HG02588 (cell line): ENCODE measurements at regions not wholly inside any gene's neighbourhood (a gene's known extent, or its start where the extent isn't known, plus 50 kb on each side); places are given as distances from the start of the nearest gene placed in this dataset.

Experiments
- ATAC-seq: cut with Tn5 transposase; IDR thresholded peaks from one replicate; pipeline ENCODE4 v1.9.1; 2021; ENCODE audit warnings: mild to moderate bottlenecking, moderate library complexity; ENCODE audit not compliant: unreplicated experiment

- no peak for ATAC-seq
Measured at GRCh38 chr2:217658806-217659205, 344.0 kb downstream of the TNS1 start.

DNA sequence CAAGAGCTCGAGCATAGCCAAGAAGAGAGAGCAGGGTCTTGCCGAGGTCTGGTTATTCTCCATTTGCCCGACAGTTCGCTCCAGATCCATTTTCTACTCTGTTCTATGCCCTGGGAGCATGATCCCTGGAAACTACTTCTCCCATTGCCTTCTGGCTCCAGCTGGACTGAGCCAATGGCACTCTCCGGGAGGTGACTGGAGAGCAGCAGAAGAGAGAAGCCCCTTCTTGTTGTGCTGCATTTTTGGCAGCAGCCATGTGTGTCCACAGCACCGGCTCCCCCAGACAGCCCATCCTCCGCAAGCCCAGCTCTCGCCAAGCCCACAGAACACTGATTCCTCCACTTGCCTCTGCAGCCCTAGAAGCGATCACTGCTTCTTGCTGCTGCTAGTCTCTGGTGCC is 345.5 kb downstream of the TNS1 start:
- ATAC-seq, result no peak

DNA sequence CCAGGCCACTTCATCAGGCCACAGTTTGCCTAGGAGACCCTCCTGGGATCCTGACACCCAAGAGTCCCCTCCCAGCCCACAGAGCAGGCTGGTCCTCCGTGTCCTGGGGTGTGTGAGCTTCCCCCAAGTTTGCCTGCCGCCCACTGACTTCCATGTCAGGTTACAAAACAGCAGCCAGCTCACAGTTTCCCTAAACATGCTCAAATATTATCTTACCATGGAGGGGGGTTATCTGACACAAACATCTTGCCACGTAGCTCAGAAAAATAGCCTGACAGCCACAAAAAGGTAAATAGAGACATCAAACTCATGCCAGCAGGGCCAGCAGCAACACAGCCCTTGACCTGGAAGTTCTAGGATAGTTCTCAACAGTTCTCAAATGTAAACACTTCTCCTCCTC is 346.5 kb downstream of the TNS1 start:
- no peak for ATAC-seq

DNA sequence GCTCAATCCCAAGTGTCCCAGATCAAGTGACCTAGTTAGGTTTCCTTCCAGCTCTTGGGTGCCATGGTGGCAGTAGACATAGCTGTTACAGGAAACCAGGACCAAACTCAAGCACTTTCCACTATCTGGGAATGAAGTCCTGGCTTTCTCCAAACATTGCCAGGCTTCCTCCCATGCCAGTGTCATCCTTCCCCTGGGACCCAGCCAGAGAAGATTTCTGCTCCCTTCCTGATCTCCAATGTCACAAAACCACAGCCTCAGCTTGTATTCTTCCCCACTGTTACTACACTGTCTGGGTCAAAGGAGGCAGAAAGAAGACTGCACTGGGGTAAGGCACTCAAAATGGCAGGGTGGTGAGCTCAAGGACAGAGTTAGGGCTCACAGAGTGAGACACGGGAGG is 347.1 kb downstream of the TNS1 start:
- no peak for ATAC-seq

GRCh38 chr2:217654168-217654567 is 348.6 kb downstream of the TNS1 start:
- no peak for ATAC-seq

DNA sequence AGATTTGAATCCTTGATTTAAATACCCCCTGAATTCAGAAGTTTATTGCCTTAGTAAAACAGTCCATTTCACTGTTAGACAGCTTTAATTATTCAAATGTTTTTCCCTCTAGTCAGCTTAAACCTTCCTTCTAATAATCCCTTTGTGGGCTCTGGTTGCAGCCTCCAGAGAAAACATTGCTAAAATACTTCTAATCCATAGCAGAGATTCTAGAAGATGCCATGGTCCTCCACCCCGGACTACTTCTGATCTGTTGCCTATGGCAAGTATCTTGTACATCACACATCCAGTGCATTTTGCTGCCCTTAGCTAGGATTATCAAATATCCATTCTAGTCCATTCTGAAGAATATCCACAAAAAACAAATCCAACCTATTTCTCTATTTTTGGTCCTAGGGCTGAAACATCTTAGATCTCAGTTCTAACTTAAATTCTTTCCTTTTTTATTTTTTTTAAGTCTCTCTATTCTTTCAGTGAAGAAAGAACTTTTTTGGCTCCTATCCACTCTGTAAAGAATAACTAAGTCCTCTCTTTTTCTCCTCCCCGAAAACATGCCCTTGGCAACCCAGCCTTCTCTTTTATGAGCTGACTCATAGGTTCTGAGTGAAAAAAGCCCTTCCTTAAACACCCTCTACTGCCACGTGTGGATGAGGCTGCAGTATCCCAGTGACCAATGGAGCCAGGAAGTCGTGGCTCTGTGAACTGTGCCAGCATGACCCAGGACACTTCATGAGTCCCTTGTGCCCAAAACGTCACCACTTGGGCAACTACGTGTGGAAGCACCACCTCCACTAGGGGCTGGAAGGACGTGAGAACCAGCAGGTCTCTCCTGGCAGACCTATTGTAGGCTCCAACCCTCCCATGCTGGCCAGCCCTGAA is 349.8 kb downstream of the TNS1 start:
- no peak for ATAC-seq

- ATAC-seq, result no peak
Measured at GRCh38 chr2:217650716-217651360, 352.0 kb downstream of the TNS1 start.

DNA sequence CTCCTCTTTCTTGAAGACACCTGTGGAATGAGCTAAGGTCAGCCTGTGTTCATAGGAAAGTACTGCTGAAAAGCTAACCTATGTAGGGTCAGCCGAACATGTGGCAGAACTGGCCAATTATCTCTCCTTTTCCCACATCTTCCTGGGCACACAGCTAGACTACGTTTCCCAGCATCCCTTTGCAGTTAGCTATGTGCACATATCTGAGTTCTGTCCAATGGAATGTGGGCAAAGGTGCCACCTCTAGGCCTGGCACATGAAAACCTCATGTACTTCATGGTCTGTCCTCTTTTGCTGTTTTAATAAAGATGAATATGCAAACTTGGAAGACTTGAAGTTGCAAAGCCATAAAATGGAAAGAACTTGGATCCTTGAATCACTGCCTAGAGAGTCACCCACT is 352.6 kb downstream of the TNS1 start:
- ATAC-seq, result no peak

DNA sequence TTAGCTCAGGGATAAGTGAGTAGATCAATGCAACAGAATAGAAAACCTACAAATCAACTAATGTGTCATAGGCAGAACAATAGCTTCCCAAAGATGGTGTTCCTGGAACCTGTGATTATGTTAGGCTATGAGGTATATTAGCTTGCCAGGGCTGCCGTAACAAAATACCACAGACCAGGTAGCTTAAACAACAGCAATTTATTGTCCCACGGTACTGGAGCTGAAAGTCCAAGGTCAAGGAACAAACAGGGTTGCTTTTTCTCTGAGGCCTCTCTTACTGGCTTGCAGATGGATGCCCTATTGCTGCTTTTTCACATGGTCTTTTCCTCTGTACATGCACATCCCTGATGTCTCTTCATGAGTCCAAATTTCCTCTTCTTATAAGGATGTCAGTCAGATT is 354.9 kb downstream of the TNS1 start:
- ATAC-seq, result no peak

- ATAC-seq, result no peak
Measured at GRCh38 chr2:217647226-217647625, 355.6 kb downstream of the TNS1 start.

GRCh38 chr2:217645896-217646295 is 356.9 kb downstream of the TNS1 start:
- no peak for ATAC-seq

- ATAC-seq, result no peak
Measured at GRCh38 chr2:217643789-217644301, 358.9 kb downstream of the TNS1 start.

DNA sequence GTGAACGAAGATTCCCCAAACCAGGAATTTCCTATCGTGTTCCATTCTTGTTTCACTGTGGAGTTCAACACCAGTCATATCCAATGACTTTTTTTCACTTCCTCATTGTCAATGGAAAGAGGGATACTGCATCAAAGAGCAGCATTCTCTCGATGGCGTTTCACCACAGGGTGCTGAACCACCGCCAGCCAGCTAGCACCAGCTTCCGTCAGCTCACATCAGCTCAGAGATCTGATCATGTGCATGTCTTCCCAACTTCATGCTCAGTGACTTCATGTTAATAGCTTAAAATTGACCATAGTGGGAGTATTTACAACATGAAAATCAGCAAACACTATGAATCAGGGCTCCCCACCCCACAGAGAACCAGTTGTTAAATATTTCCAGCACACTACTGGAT is 359.9 kb downstream of the TNS1 start:
- no peak for ATAC-seq

GRCh38 chr2:217641960-217642359 is 360.8 kb downstream of the TNS1 start:
- no peak for ATAC-seq

- ATAC-seq, result no peak
Measured at GRCh38 chr2:217639481-217639880, 363.3 kb downstream of the TNS1 start.

GRCh38 chr2:217638533-217638932 is 364.3 kb downstream of the TNS1 start:
- ATAC-seq, result no peak

DNA sequence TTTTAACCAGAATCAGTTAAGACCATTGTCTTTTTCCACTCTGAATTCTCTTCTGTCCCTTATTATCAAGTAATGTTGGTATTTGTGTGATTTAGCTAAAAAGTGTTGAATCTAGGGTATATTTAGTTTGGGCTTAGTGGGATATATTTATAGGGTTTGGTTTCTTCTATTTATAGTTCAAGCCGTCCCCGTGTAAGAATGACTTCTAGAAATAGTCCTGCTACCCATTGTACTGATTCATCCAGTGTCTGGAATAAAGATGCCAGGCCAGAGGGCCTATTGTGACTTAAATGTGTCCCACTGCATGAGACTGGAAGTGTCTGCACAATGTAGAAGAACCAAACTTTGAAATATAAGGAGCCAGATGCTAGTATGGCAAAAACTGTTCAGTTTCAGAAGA is 364.8 kb downstream of the TNS1 start:
- ATAC-seq, result no peak

GRCh38 chr2:217636991-217637561 is 365.7 kb downstream of the TNS1 start:
- no peak for ATAC-seq

DNA sequence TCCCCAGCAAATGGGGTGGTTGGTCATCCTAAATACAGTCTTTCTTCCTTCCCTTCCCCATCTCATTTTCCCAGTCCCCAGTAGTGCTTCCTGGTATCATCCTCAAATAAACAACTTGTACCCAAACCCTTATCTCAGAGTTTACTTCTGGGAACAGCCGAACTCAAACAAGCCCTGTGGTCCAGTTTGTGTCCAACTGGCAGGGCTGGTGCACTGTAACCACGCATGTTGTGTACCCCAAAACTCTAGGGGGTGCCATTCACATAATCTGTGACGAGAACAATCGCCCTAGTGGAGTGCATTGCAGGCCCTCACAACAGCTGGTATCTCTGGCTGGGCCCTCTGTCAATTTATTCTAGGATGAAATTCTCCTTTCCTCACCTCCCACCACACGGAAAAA is 366.2 kb downstream of the TNS1 start:
- ATAC-seq, result no peak

DNA sequence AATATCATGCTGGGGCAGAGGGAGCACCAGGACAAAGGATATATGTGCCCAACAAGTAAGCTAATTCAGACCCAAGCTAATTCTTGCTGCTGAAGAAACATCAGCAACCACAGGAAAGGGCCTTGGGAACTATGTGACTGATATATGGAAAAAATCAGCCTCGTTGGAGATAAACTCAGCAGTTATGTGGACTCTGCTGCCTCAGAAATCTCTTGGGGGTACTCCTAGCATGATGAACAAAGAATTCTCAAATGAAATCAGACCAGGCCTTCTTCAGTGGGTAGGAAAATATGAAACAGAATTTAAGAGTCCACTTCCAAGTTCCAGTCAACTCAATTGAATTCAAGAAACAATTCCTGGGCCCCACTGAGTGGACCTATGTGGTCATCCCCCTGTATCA is 367.9 kb downstream of the TNS1 start:
- no peak for ATAC-seq

DNA sequence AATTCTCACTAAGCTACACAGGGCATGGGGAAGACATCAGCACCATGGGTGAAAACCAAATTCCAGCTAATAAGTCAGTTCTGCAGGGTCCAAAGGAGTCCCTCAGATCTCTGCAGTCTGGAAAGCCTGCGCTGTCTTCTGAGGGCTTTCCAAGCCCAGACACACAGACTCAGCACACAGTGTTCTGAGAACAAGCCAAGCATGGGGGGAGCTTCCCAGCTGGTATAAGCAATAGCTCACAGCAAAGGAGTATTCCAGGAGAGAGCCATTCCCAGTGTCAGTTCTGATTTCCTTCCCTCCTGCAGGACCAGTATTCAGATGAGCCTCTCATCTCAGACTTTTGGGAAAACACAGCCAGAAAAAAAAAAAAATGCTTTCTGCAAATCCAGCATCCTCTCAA is 370.8 kb downstream of the TNS1 start:
- ATAC-seq, result no peak

DNA sequence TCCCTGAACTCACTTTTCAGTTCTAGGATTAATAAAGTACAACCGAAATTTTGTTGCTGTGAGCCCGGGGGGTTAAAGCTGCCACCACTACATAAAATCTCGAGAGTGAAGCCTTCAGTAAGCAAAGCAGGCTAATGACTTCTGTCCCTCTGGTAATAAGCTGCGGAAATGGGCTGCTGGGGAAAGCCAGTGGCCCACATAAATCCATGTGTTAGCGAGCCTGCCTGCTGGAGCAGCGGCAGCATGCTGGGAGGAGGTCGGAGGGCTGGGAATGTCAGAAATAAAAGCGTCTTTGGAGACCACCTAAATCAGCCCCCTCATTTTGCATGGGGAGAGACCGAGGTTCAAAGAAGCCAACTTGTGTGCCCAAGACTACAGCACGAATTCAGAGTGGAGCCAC is 371.7 kb downstream of the TNS1 start:
- ATAC-seq, result no peak
